Activated CD8-positive, alpha-beta memory T cell treated with anti-CD3 and anti-CD28 coated beads for 1 hour (primary cell): ENCODE measurements at regions not wholly inside any gene's neighbourhood (a gene's known extent, or its start where the extent isn't known, plus 50 kb on each side); places are given as distances from the start of the nearest gene placed in this dataset.

Experiments used
- DNase-seq, 2 donors: peaks; one replicate each; pipeline ENCODE4 v3.0.0-alpha.2; 2020; ENCODE audit warnings: low read depth in 1 of 2; ENCODE audit errors: extremely low read depth in 1 of 2

- no peak for DNase-seq
Measured at GRCh38 chr3:59451800-59452746, 402.2 kb upstream of the CFAP20DC start.

- DNase-seq = peak in 1 of 2 donors; percentile 13
Measured at GRCh38 chr3:59450946-59451763, 401.3 kb upstream of the CFAP20DC start.

- no peak for DNase-seq
Measured at GRCh38 chr3:59450437-59450836, 400.6 kb upstream of the CFAP20DC start.

- DNase-seq = no peak
Measured at GRCh38 chr3:59446775-59447465, 397.1 kb upstream of the CFAP20DC start.

GRCh38 chr3:59444676-59445075 lies 394.9 kb upstream of the CFAP20DC start:
- no peak for DNase-seq

GRCh38 chr3:59444294-59444671 lies 394.5 kb upstream of the CFAP20DC start:
- no peak for DNase-seq

GRCh38 chr3:59443618-59444293 lies 393.9 kb upstream of the CFAP20DC start:
- no peak for DNase-seq

GRCh38 chr3:59442046-59442445 lies 392.2 kb upstream of the CFAP20DC start:
- no peak for DNase-seq

- no peak for DNase-seq
Measured at GRCh38 chr3:59440285-59441028, 390.6 kb upstream of the CFAP20DC start.

GRCh38 chr3:59438492-59438891 lies 388.7 kb upstream of the CFAP20DC start:
- DNase-seq = no peak

- DNase-seq = no peak
Measured at GRCh38 chr3:59436164-59436958, 386.5 kb upstream of the CFAP20DC start.

- no peak for DNase-seq
Measured at GRCh38 chr3:59433546-59433945, 383.7 kb upstream of the CFAP20DC start.

- no peak for DNase-seq
Measured at GRCh38 chr3:59432665-59433064, 382.8 kb upstream of the CFAP20DC start.

GRCh38 chr3:59430341-59430740 lies 380.5 kb upstream of the CFAP20DC start:
- no peak for DNase-seq

GRCh38 chr3:59429198-59429597 lies 379.4 kb upstream of the CFAP20DC start:
- DNase-seq = no peak

GRCh38 chr3:59426821-59427565 lies 377.2 kb upstream of the CFAP20DC start:
- no peak for DNase-seq

- DNase-seq = peak in 1 of 2 donors; percentile 17
Measured at GRCh38 chr3:59425942-59426341, 376.1 kb upstream of the CFAP20DC start.

- no peak for DNase-seq
Measured at GRCh38 chr3:59425371-59425770, 375.5 kb upstream of the CFAP20DC start.
